H1 (cell line): ENCODE measurements at regions not wholly inside any gene's neighbourhood (a gene's known extent, or its start where the extent isn't known, plus 50 kb on each side); places are given as distances from the start of the nearest gene placed in this dataset.

Source experiments
- BRCA1 ChIP-seq: IDR thresholded peaks from 2 replicates; pipeline ENCODE4 v1.6.1; 2012; ENCODE audit warnings: low read depth, low read length, improper control_type of control experiment
- CBX5 ChIP-seq: fragments of 300-800, 300-1000 bp; sonication (generic); IDR thresholded peaks from 2 replicates; pipeline ENCODE4 v1.7.1; 2016; ENCODE audit warnings: antibody characterized with exemption, low read length, low read depth
- EZH2 ChIP-seq: fragments of 200-600 bp; sonication (generic); IDR thresholded peaks from 2 replicates; pipeline ENCODE4 v1.7.1; 2012; ENCODE audit warnings: low read depth, mild to moderate bottlenecking, moderate library complexity, low read length, inconsistent platforms; ENCODE audit not compliant: severe bottlenecking
- JUND ChIP-seq: IDR thresholded peaks from 2 replicates; pipeline ENCODE4 v1.6.1; 2011; ENCODE audit warnings: mild to moderate bottlenecking, improper control_type of control experiment, low read length
- POLR2A ChIP-seq, 2 experiments: IDR thresholded peaks; 1 replicate in 1 of 2; 2 replicates in 1 of 2; pipeline ENCODE4 v1.6.1; 2011; ENCODE audit warnings: low read depth in 2 of 2, low read length in 2 of 2, mild to moderate bottlenecking in 2 of 2; ENCODE audit errors: control extremely low read depth in 1 of 2
- POLR2AphosphoS5 ChIP-seq: IDR thresholded peaks from 2 replicates; pipeline ENCODE4 v1.6.1; 2011; ENCODE audit warnings: low read depth, low read length
- RAD21 ChIP-seq, 2 experiments: IDR thresholded peaks in 1 of 2; conservative IDR thresholded peaks in 1 of 2; 2 replicates each; pipeline ENCODE4 v1.6.1; 2011; ENCODE audit warnings: low read depth in 2 of 2, low read length in 2 of 2, improper control_type of control experiment in 1 of 2, inconsistent platforms in 1 of 2, mild to moderate bottlenecking in 1 of 2, moderate library complexity in 1 of 2
- RFX5 ChIP-seq: IDR thresholded peaks from 2 replicates; pipeline ENCODE4 v1.6.1; 2011; ENCODE audit warnings: low read depth, low read length, improper control_type of control experiment, borderline replicate concordance
- ZNF274 ChIP-seq: IDR thresholded peaks from 2 replicates; pipeline ENCODE4 v1.7.0; 2012; ENCODE audit warnings: low read length, borderline replicate concordance; ENCODE audit errors: extremely low read depth
- TF ChIP-seq, protein P1 (sequence below), 3 experiments: IDR thresholded peaks; 1 replicate in 2 of 3; 2 replicates in 1 of 3; pipeline versions ENCODE4 v1.5.1 to v1.6.1; 2011; ENCODE audit warnings: low read length in 3 of 3, mild to moderate bottlenecking in 3 of 3, inconsistent platforms in 2 of 3, low read depth in 1 of 3, moderate library complexity in 1 of 3; ENCODE audit not compliant: insufficient read depth in 1 of 3; ENCODE audit errors: control extremely low read depth in 1 of 3
- TF ChIP-seq, protein P2 (sequence below): IDR thresholded peaks from 2 replicates; pipeline ENCODE4 v1.6.1; 2011; ENCODE audit warnings: low read length, improper control_type of control experiment

DNA sequence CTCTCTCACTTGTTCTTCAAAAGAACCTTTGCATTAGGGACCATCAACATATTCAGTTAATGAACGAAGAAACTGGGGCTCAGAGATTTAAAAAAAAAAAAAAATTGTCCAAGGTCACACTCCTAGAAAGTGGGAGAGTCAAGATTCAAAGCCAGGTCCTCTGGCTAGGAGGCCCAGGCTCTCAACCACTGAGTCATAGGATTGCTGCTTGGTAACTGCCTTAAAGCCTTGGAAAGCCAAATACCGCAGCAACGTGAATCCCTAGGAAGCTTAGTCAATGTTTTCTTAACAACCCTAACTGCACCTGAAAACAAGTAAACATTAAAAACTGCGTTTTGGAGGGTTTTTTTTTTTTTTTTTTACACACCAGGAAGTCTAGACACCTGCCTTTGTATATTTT is 156.8 kb downstream of the WNT5A start:
- TF ChIP-seq POLR2A (IDR thresholded peaks at IDR 0.05; ENCODE audit: control extremely low read depth in 1 of 2, low read depth in 2 of 2, low read length in 2 of 2) (no peak), RFX5 (no peak), JUND (no peak), POLR2AphosphoS5 (no peak), ZNF274 (no peak), RAD21 (IDR thresholded peaks at IDR 0.05 in 1 of 2, conservative IDR thresholded peaks at IDR 0.05 in 1 of 2; ENCODE audit: low read depth in 2 of 2, low read length in 2 of 2) (no peak), EZH2 (no peak), CBX5 (no peak), BRCA1 (no peak)
- TF ChIP-seq, protein P1, sequence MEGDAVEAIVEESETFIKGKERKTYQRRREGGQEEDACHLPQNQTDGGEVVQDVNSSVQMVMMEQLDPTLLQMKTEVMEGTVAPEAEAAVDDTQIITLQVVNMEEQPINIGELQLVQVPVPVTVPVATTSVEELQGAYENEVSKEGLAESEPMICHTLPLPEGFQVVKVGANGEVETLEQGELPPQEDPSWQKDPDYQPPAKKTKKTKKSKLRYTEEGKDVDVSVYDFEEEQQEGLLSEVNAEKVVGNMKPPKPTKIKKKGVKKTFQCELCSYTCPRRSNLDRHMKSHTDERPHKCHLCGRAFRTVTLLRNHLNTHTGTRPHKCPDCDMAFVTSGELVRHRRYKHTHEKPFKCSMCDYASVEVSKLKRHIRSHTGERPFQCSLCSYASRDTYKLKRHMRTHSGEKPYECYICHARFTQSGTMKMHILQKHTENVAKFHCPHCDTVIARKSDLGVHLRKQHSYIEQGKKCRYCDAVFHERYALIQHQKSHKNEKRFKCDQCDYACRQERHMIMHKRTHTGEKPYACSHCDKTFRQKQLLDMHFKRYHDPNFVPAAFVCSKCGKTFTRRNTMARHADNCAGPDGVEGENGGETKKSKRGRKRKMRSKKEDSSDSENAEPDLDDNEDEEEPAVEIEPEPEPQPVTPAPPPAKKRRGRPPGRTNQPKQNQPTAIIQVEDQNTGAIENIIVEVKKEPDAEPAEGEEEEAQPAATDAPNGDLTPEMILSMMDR (IDR thresholded peaks at IDR 0.05; ENCODE audit: control extremely low read depth in 1 of 3, insufficient read depth in 1 of 3, low read depth in 1 of 3, low read length in 3 of 3), result no peak
- TF ChIP-seq, protein P2, sequence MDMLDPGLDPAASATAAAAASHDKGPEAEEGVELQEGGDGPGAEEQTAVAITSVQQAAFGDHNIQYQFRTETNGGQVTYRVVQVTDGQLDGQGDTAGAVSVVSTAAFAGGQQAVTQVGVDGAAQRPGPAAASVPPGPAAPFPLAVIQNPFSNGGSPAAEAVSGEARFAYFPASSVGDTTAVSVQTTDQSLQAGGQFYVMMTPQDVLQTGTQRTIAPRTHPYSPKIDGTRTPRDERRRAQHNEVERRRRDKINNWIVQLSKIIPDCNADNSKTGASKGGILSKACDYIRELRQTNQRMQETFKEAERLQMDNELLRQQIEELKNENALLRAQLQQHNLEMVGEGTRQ, result no peak
